CD4-positive, alpha-beta memory T cell (primary cell): ENCODE measurements at regions not wholly inside any gene's neighbourhood (a gene's known extent, or its start where the extent isn't known, plus 50 kb on each side); places are given as distances from the start of the nearest gene placed in this dataset.

Experiments used
- CTCF ChIA-PET: fragments of 350-600 bp; sonication (Branson Sonifier 250); formaldehyde crosslinking; loops from one replicate; lab custom pipeline; 2021; ENCODE audit warnings: inconsistent platforms; ENCODE audit not compliant: partially characterized antibody; lab: Charles Lee
- POLR2A ChIA-PET: fragments of 350-600 bp; sonication (Branson Sonifier 250); formaldehyde crosslinking; loops from one replicate; lab custom pipeline; 2021; ENCODE audit not compliant: partially characterized antibody; lab: Charles Lee
- DNase-seq, 5 donors: peaks; one replicate each; pipeline versions ENCODE4 v3.0.0 to v3.0.0-alpha.2; 2020 to 2022; ENCODE audit warnings: mixed read lengths in 1 of 5
- H3K27ac ChIP-seq: one replicate; pipeline ENCODE4 v1.7.0; 2013; ENCODE audit warnings: low read depth, low read length
- H3K27me3 ChIP-seq: 2 replicates; pipeline ENCODE4 v1.7.0; 2013; ENCODE audit warnings: mild to moderate bottlenecking, low read length, moderate library complexity; ENCODE audit not compliant: insufficient read depth
- H3K36me3 ChIP-seq: 2 replicates; pipeline ENCODE4 v1.7.0; 2013; ENCODE audit warnings: mild to moderate bottlenecking, low read length, moderate library complexity; ENCODE audit not compliant: insufficient read depth
- H3K4me1 ChIP-seq: 2 replicates; pipeline ENCODE4 v1.7.0; 2013; ENCODE audit warnings: mild to moderate bottlenecking, low read length, moderate library complexity; ENCODE audit not compliant: insufficient read depth
- H3K4me3 ChIP-seq, 2 donors: one replicate each; pipeline ENCODE4 v1.7.0; 2013; ENCODE audit warnings: low read length in 2 of 2, mild to moderate bottlenecking in 1 of 2
- H3K9me3 ChIP-seq, 2 donors: one replicate each; pipeline ENCODE4 v1.7.0; 2013; ENCODE audit warnings: low read length in 2 of 2, control low read depth in 1 of 2; ENCODE audit not compliant: control insufficient read depth in 1 of 2
- H3K27ac Mint-ChIP-seq, 7 donors: one replicate each; pipeline ENCODE4 v1.8.0; 2020 to 2021; ENCODE audit warnings: mixed read lengths in 7 of 7, mild to moderate bottlenecking in 6 of 7, inconsistent platforms in 3 of 7, moderate library complexity in 3 of 7
- H3K27me3 Mint-ChIP-seq, 2 donors: one replicate each; pipeline ENCODE4 v1.8.0; 2020 to 2021; ENCODE audit warnings: mixed read lengths in 2 of 2
- H3K36me3 Mint-ChIP-seq, 2 donors: one replicate each; pipeline ENCODE4 v1.8.0; 2020 to 2021; ENCODE audit warnings: mixed read lengths in 2 of 2, inconsistent platforms in 1 of 2, mild to moderate bottlenecking in 1 of 2
- H3K4me1 Mint-ChIP-seq, 4 donors: one replicate each; pipeline ENCODE4 v1.8.0; 2020 to 2021; ENCODE audit warnings: mixed read lengths in 4 of 4, mild to moderate bottlenecking in 1 of 4
- H3K4me3 Mint-ChIP-seq, 8 donors: one replicate each; pipeline ENCODE4 v1.8.0; 2020 to 2021; ENCODE audit warnings: mixed read lengths in 8 of 8, mild to moderate bottlenecking in 7 of 8, moderate library complexity in 6 of 8, inconsistent platforms in 3 of 8
- H3K9me3 Mint-ChIP-seq, 8 donors: one replicate each; pipeline ENCODE4 v1.8.0; 2020 to 2021; ENCODE audit warnings: mixed read lengths in 8 of 8, mild to moderate bottlenecking in 5 of 8, inconsistent platforms in 3 of 8, moderate library complexity in 1 of 8
- intact Hi-C: fragments of 100-400 bp; cut with micrococcal nuclease; formaldehyde crosslinking; loops from one replicate; pipeline ENCODE4 v1.15.1; 2023

DNA sequence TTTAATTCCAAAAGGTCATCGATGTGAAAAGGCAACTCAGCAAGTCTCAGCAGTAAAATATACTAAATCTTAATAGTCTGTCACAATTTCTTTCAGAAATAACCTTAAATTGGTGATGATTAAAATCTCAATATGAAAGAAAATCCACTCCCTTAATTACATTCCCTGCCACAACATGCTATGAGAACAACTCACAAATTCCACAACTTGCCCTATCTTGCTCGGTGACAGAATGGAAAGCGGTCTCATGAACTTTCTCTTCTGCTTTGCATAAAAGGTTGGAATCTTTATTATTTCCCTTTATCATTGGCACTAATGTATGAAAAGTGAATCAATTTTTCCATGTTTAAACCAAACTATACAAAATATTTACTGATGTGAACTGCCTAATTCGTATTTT lies 380.8 kb downstream of the TMA16 start:
- Mint-ChIP-seq H3K36me3 (no peaks in the 10 kb centered on the region), H3K4me1 (peaks cover 0 to 4% (median 0%) of the 10 kb centered on the region in 4 donors), H3K4me3 (no peak overlapping the region), H3K9me3 (peaks cover 0 to 5% (median 0%) of the 10 kb centered on the region in 8 donors), H3K27me3 (no peaks in the 10 kb centered on the region), H3K27ac (no peak overlapping the region)
- Histone ChIP-seq H3K4me1 (no peaks in the 10 kb centered on the region), H3K27ac (no peak overlapping the region), H3K9me3 (no peaks in the 10 kb centered on the region), H3K4me3 (no peak overlapping the region), H3K36me3 (no peaks in the 10 kb centered on the region), H3K27me3 (no peaks in the 10 kb centered on the region)
- ChIA-PET POLR2A (no interaction called here), CTCF (no interaction called here)
- intact Hi-C loops, result no loop called here
- no peak for DNase-seq

- no peaks in the 10 kb centered on the region for H3K27me3 ChIP-seq
- intact Hi-C loops, result no loop called here
- Mint-ChIP-seq H3K27me3 (no peaks in the 10 kb centered on the region), H3K4me1 (peaks cover 0 to 4% (median 0%) of the 10 kb centered on the region in 4 donors), H3K27ac (no peak overlapping the region), H3K9me3 (peaks cover 0 to 5% (median 0%) of the 10 kb centered on the region in 8 donors), H3K36me3 (no peaks in the 10 kb centered on the region), H3K4me3 (no peak overlapping the region)
- no peak for DNase-seq
- H3K27ac ChIP-seq, result no peak overlapping the region
- POLR2A ChIA-PET, result no interaction called here
- H3K9me3 ChIP-seq, result no peaks in the 10 kb centered on the region
- H3K4me3 ChIP-seq, result no peak overlapping the region
- H3K36me3 ChIP-seq, result no peaks in the 10 kb centered on the region
- no peaks in the 10 kb centered on the region for H3K4me1 ChIP-seq
- CTCF ChIA-PET, result no interaction called here
Observed at GRCh38 chr4:163878336-163879121, 384.0 kb downstream of the TMA16 start.

- POLR2A ChIA-PET, result no interaction called here
Observed at GRCh38 chr4:163892417-163892816, 397.9 kb downstream of the TMA16 start.

DNA sequence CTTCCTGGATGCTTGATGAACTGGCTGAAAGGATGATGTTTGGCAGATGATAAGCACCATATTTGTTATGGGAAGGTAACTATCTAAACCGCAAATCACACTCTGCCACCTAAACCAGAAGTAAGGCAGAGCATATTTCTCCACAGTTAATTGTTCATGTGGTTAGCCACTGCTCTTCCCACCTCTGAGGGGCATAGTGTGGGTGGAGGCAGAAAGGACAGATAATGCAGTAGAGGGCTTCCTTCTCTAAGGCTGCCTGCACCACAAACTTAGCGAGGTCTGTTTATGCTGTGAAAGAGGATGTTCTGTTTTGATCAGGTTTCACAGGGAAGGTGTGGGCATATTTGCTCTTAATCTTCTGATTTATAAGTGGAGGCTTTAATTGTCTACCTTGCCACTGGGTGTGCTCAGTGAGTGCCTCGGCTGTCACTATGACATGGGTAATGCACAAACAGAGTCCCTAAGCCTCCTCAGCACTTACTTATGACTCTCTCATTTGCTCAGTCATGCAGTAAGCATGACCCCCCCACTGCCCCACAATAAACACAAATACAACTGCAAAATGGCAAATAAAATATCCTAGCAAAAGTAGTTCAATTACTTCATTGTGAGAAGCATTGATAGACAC lies 401.0 kb downstream of the TMA16 start:
- peaks cover 10 to 29% (median 24%) of the 10 kb centered on the region in 4 donors for H3K4me1 Mint-ChIP-seq
- no peaks in the 10 kb centered on the region for H3K36me3 Mint-ChIP-seq
- H3K9me3 Mint-ChIP-seq, result peaks cover 0 to 4% (median 3%) of the 10 kb centered on the region in 8 donors
- CTCF ChIA-PET, result no interaction called here
- peak; percentile 48 to 75 (median 60) for DNase-seq
- peak overlapping the region in 5 of 8 donors; percentile 0 to 74 (median 61) for H3K4me3 Mint-ChIP-seq
- intact Hi-C loops, result loop anchor here (1.0 to 5.0 kb wide), 3 partner anchors 117 to 338 kb away; no protein-coding TSS in a partner anchor
- Histone ChIP-seq H3K36me3 (no peaks in the 10 kb centered on the region), H3K4me1 (peaks cover 23% of the 10 kb centered on the region), H3K4me3 (no peak overlapping the region), H3K27ac (no peak overlapping the region), H3K9me3 (no peaks in the 10 kb centered on the region), H3K27me3 (no peaks in the 10 kb centered on the region)
- POLR2A ChIA-PET, result no interaction called here
- H3K27me3 Mint-ChIP-seq, result peaks cover 0 to 1% of the 10 kb centered on the region in 2 donors
- H3K27ac Mint-ChIP-seq, result peak overlapping the region in 6 of 7 donors; percentile 26 to 65 (median 48)

More at GRCh38 chr4:163892417-163892816, 397.9 kb downstream of the TMA16 start:
- H3K9me3 ChIP-seq, result no peaks in the 10 kb centered on the region
- Mint-ChIP-seq H3K27me3 (peaks cover 0 to 1% of the 10 kb centered on the region in 2 donors), H3K27ac (no peak overlapping the region), H3K9me3 (peaks cover 0 to 3% (median 0%) of the 10 kb centered on the region in 8 donors), H3K36me3 (no peaks in the 10 kb centered on the region), H3K4me1 (peaks cover 10 to 29% (median 25%) of the 10 kb centered on the region in 4 donors), H3K4me3 (no peak overlapping the region)
- peaks cover 23% of the 10 kb centered on the region for H3K4me1 ChIP-seq
- CTCF ChIA-PET, result no interaction called here
- intact Hi-C loops, result no loop called here
- no peak overlapping the region for H3K4me3 ChIP-seq
- no peaks in the 10 kb centered on the region for H3K27me3 ChIP-seq
- H3K36me3 ChIP-seq, result no peaks in the 10 kb centered on the region
- DNase-seq, result no peak
- H3K27ac ChIP-seq, result no peak overlapping the region

- Mint-ChIP-seq H3K4me3 (no peak overlapping the region), H3K27me3 (no peaks in the 10 kb centered on the region), H3K4me1 (peaks cover 4 to 11% (median 7%) of the 10 kb centered on the region in 4 donors), H3K9me3 (peaks cover 0 to 5% (median 3%) of the 10 kb centered on the region in 8 donors), H3K36me3 (no peaks in the 10 kb centered on the region), H3K27ac (no peak overlapping the region)
- H3K9me3 ChIP-seq, result no peaks in the 10 kb centered on the region
- peaks cover 3% of the 10 kb centered on the region for H3K4me1 ChIP-seq
- ChIA-PET POLR2A (no interaction called here), CTCF (no interaction called here)
- no peaks in the 10 kb centered on the region for H3K27me3 ChIP-seq
- intact Hi-C loops, result loop anchor here (10.0 kb wide), 1 partner anchor 63 kb away; no protein-coding TSS in a partner anchor
- no peaks in the 10 kb centered on the region for H3K36me3 ChIP-seq
- no peak overlapping the region for H3K27ac ChIP-seq
- H3K4me3 ChIP-seq, result no peak overlapping the region
- no peak for DNase-seq
Observed at GRCh38 chr4:163901319-163901718, 406.8 kb downstream of the TMA16 start.

DNA sequence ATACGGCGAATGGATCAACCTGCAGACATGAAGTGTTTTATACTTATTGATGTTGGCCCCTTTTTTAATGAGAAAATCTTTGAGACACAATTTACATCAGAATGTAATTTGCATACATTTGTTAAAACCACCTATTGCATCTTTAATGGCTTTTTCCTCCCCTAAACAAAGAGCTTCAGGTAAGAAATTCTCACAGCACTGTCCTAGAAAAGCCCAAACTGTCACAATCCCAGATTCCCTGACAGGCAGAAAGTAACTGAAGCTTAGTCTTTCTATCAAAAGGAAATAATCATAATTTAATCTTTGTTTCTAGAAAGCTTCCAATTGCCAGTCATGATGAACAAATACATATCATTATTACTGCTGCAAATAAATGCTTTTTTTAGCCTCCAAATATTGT lies 407.9 kb downstream of the TMA16 start:
- H3K36me3 ChIP-seq, result no peaks in the 10 kb centered on the region
- H3K9me3 Mint-ChIP-seq, result peaks cover 0 to 4% (median 1%) of the 10 kb centered on the region in 8 donors
- H3K27ac ChIP-seq, result no peak overlapping the region
- H3K4me3 Mint-ChIP-seq, result no peak overlapping the region
- CTCF ChIA-PET, result no interaction called here
- H3K4me1 Mint-ChIP-seq, result peaks cover 0 to under 1% (median 0%) of the 10 kb centered on the region in 4 donors
- no peaks in the 10 kb centered on the region for H3K9me3 ChIP-seq
- DNase-seq, result no peak
- no peak overlapping the region for H3K27ac Mint-ChIP-seq
- H3K4me3 ChIP-seq, result no peak overlapping the region
- no peaks in the 10 kb centered on the region for H3K36me3 Mint-ChIP-seq
- no peaks in the 10 kb centered on the region for H3K27me3 Mint-ChIP-seq
- POLR2A ChIA-PET, result no interaction called here
- no peaks in the 10 kb centered on the region for H3K27me3 ChIP-seq
- intact Hi-C loops, result loop anchor here (10.0 kb wide), 1 partner anchor 62 kb away; no protein-coding TSS in a partner anchor
- H3K4me1 ChIP-seq, result no peaks in the 10 kb centered on the region

- H3K27me3 ChIP-seq, result no peaks in the 10 kb centered on the region
- ChIA-PET CTCF (interaction anchor here (1.1 kb wide), 1 partner anchor 8 kb away, joined by 3 read pairs; no protein-coding TSS in a partner anchor), POLR2A (no interaction called here)
- H3K27ac ChIP-seq, result no peak overlapping the region
- H3K9me3 ChIP-seq, result no peaks in the 10 kb centered on the region
- Mint-ChIP-seq H3K4me3 (no peak overlapping the region), H3K27ac (no peak overlapping the region), H3K27me3 (no peaks in the 10 kb centered on the region), H3K9me3 (no peaks in the 10 kb centered on the region), H3K36me3 (no peaks in the 10 kb centered on the region), H3K4me1 (no peaks in the 10 kb centered on the region)
- no peaks in the 10 kb centered on the region for H3K36me3 ChIP-seq
- no peaks in the 10 kb centered on the region for H3K4me1 ChIP-seq
- no peak for DNase-seq
- no peak overlapping the region for H3K4me3 ChIP-seq
- intact Hi-C loops, result no loop called here
Observed at GRCh38 chr4:163911891-163912290, 417.4 kb downstream of the TMA16 start.
